COLO668 (cell line): ENCODE measurements at regions not wholly inside any gene's neighbourhood (a gene's known extent, or its start where the extent isn't known, plus 50 kb on each side); places are given as distances from the start of the nearest gene placed in this dataset.

Experiments used
- DNase-seq: peaks from one replicate; lab custom pipeline; 2025; ENCODE audit not compliant: unreplicated experiment; lab: John Stamatoyannopoulos, UW

DNA sequence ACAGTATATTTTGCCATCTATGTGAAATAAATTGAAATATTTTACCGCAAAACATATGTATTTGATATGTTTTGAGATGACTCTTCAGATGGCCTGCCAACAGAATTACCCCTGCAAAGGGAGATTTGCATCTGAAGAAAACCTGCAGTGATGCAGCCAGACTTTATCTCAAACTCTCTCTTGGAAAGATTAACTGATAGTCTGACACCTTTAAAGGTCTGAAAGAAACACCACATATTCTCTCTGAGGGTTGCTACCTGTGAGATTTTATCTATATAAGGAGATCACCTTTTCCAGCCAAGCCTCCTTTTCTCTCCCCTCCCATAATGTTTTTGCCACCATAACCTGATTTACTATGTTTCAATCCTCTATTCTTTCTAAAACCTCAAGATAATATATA, 1106.3 kb upstream of the IGFBP7 start:
- DNase-seq, result no peak

DNA sequence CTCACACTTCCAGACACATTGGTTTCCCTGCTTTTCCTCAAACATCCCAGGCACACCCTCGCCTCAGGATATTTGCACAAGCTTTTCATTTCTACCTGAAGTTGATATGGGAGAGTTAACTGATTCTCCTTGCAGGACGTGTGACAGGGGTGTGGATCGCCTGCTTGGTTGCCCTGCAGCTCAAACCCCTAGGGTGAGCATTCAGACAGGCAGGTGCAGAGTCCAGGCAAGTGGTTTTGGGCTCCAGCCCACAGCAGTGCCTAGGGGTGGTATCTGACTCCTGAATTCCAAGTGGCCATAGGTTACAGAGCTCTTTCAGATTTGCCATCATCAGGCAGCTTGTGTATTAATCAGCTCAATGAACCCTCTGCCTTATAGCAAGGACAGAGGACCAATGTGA, 1104.2 kb upstream of the IGFBP7 start:
- no peak for DNase-seq

DNA sequence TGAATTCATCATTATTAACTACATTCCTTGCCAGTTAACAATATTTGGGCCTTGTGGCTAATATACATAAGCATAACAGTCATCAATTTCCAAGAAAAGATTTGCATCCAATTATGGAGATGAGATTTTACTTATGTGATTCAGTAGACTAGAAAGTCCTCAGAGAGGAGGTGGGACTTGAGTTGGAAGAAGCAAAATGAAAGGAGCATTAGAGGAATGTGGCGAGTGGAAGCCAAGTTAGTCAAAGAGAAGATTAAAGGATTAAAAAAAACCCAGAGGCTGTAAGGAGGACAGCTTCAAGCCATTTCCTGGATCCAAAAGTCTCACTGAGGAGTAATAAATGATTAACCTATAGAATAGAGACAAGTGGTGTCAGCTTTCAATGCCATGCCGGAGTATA, 1099.4 kb upstream of the IGFBP7 start:
- no peak for DNase-seq

DNA sequence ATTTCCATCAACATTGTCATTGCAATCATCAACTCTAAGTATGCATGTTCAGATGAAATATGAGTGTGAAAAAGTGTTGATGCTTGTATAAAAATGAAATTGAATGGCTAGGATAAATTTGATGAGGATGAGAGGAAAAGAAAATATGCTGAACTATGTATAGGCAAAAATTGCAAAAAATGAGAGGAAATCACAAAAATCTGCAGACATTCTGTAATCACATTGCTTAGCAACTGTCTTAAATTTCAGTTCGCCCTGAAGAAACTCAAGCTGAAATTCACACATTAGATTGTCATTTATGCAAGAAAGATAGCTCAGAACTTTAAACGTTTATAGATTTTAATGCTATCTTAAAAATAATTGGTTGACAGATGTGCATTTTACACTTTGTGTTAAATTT, 1098.8 kb upstream of the IGFBP7 start:
- DNase-seq, result no peak

DNA sequence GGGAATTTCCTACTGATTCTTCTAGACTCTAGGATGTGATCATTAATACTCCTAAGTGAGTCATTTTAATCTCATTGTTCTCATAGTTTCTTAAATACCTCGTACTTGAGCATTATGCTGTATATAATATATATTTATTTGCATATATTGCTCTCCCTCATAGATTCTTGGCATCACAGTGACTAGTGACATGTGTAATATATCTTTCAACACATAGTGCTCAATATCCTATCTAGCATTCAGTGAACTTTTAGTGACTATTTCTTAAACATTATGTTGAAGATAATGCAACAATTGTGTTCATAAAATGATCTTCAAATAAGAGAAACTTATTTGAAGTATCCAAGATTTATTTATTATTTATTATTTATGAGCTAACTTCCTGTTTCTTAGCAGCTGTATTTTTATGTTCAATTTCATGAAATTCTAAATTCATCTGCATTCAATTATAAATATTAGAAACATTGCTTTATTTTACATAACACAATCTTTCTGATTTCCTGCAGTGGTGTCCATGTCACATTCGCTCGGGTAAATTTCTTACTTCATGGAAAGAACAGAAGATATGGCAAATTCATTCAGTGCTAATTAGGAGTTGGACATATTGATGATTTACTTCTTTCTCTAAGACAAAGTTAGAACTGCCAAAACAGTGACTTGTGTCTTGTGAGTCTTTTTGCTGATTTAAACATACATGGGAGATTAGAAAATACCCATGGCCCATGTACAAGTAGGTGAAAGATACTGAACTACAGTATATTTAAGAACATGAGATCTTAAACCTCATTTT, 1095.5 kb upstream of the IGFBP7 start:
- no peak for DNase-seq

DNA sequence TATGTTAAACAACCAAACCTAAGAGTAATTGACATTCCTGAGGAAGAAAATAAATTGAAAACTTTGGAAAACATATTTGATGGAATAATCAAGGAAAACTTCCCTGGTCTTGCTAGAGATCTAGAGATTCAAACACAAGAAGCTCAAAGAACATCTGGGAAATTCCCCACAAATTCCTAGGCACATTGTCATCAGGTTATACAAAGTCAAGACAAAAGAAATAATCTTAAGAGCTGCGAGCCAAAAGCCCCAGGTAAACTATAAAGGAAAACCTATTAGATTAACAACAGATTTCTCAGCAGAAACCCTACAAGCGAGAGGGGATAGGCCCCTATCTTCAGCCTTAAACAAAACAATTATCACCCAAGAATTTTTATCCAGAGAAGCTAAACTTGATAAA, 1082.0 kb upstream of the IGFBP7 start:
- no peak for DNase-seq

DNA sequence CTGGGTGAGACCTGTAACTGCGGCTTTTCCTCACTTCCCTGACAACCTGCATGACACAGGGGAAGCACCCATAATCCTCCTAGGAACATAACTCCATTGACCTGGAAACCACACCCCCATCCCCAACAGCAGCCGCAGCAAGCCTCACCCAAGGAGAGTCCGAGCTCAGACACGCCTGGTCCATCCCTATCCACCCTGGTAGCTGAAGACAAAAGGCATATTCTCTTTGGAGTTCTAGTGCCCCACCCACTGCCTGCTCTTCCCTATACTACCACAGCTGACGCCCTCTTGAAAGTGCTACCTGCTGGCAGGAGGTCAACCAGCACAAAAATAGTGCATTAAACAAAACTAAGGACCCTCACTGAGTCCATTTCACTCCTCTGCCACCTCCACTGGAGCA, 1080.9 kb upstream of the IGFBP7 start:
- no peak for DNase-seq

DNA sequence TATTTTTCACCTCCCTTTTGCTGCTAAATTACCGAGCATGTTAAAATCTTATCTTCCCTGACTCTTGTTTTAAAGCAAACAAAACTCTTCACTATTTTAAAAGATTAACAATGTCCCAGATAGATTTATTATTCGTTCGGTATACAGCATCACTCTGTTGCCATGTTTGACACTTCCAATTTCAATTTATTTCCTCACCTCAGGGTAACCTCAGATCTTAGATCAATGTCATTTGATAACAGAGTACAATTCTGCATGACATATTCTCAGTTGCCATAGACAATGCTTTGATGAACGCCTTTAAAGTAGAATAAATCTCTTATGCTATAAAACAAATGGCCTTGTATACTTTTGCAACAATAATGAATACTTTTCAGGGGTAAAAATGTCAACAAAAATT, 1078.1 kb upstream of the IGFBP7 start:
- no peak for DNase-seq

DNA sequence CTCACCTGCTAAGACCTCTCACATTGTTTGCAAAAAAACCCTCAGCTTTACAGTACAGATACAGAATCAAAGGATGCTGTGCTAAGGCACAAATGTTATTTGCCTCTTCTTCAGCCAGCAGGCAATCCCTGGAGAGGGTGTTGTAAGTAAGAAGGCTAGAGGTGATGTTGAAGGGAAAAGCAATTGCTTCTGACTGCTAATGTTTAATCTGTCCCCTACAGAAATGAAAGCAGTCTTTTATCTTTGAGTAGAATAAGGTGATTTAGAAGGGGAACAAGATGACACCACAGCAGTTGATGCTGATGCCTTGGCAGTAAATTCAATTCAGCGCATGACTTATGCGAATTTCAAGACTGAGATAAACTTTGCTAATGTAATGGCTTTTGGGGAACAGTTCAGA, 1064.8 kb upstream of the IGFBP7 start:
- no peak for DNase-seq

DNA sequence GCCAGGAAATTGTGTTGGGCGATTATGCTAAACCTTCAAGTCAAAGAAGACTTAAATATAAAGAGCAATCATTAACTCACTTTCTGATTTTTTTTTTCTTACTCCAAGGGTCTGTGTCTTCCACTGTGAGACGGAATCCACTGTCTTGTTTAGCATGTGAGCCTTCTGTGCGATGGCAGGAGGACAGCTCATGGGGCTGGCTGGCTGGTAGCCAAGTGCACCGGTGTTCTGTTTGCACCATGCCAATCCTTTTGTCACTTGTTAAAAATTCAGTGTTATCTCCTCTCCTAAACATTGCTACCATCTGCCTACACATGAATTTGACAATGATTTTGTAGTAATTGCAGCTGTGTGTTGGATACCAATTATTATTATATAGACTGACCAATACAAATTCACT, 1056.3 kb upstream of the IGFBP7 start:
- DNase-seq, result no peak

DNA sequence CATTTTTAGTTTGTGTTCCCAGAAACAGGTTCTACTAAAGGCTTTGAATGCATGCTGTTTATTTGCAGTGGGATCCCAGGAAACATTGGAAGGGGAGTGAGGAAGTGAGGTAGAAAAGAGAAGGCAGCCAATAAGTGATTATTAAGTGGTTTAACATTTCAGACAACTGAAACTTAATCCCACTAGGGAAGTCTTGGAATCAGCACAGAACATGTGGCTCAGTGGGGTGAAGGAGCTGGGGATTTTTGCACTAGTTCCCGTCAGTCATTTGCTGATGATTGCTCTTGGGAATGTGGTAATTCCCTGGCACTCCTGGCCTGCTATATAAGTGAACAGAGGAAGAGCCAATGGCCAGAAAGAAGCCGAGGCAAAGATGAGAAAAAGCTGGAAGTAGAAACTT, 1053.0 kb upstream of the IGFBP7 start:
- DNase-seq, result no peak

DNA sequence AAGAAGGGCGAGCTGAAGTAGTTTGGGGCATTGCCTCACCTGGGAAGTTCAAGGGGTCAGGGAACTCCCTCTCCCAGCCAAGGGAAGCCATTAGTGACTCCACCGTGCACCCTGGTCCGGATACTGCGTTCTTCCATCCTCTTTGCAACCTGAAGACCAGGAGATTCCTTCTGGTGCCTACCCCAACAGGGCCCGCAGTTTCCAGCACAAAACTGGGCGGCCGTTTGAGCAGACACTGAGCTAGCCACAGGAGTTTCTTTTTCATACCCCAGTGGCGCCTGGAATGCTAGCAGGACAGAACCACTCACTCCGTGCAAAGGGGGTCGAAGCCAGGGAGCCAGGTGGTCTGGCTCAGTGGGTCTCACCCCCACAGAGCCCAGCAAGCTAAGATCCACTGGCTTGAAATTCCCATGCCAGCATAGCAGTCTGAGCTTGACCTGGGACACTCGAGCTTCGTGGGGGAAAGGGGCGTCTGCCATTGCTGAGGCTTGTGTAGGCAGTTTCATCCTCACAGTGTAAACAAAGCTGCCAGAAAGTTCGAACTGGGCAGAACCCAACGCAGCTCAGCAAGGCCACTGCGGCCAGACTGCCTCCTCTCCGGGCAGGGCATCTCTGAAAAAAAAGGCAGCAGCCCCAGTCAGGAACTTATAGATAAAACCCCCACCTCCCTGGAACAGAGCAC, 1039.4 kb upstream of the IGFBP7 start:
- DNase-seq, result no peak

DNA sequence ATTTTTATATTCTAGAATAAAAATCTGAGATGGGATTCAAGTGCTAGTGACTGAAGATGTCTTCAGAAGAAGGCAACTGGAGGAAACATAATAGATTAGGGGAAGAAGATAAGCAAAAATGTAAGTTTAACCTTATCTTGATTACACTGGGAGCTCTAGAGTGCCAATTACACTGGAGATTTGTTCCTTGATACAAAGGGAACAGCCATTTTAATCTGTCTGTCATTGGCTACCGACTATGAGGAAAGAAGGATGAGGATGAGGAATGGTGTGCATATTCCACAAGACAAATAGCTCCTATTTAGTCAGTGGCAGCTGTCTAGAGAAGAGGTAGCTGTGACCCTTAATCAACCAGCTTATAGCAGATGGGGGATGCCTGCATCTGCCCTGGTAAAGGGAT, 1034.5 kb upstream of the IGFBP7 start:
- DNase-seq, result no peak

DNA sequence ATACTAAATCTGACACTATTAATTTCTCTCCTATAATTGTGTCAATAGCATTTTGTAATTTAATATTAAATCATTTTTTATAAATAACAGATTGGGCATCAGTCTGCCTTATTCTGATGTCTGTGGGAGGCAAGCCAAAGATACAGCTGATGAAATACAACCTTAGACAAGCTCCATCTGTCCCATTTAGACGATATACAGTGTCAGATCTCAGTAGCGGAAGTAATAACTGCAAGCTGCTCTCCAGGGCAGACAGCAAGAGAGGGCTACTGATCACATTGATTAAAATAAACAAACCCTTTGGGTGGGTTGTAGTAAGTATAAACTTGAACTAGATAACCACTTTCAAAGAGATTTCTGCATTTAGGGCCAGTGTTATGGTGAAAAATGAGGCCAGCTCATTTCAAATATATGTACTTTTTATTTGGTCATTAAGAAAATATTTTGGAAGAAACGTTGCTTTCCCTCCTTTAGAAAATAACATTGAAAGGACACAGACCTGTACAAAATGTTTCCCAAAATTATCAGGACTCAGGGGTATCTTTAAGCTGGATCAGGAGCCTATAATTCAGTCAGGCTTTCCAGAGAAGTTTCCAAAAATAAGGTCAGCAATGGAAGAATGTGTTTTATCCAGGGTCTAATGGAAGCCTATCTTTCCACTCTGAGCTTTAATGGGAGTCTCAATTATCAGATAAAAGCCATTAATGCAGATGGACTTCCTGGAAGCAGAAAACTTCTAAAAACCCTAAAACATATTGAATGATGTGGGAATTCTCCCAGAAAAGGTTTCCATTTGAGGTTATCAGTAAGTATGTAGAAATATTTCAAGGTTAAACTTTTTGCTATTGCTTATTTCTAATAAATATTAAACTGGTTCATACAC, 1028.8 kb upstream of the IGFBP7 start:
- no peak for DNase-seq

DNA sequence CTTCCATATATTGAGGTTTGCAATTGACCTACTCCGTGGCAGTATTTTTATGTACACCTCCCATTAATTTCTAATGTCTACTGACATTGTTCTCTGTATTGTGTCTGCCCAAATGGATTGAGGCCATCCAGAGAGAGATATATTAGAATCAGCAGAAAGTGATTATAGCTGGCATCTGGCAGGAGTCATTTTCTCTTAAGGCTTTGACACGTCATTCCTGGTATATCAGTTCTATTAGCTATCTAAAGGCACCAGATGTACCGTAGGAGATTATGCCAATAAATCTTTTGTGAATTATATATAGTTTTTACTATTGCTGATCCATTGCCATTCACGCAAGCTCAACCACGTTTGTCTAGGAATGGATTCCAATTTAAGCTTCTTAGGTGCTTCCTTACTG, 1026.4 kb upstream of the IGFBP7 start:
- no peak for DNase-seq

DNA sequence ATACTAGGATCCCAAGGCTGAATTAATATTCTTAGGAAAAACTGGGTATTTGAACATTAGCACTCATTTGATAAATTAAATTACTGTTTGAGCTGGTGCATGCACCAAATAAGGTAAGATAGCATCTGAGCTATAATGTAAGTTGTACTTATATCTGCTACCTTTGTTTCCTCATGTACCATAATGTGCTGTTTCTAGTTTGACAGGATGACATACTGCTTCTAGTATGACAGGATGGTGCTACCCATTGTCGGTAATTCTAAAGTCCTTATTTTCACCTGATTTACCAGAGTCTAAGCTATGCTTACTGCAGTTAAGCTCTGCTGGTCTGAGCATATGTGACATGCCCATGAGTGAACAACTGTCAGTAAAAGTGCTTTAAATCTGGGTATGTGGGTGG, 1017.5 kb upstream of the IGFBP7 start:
- DNase-seq, result no peak

DNA sequence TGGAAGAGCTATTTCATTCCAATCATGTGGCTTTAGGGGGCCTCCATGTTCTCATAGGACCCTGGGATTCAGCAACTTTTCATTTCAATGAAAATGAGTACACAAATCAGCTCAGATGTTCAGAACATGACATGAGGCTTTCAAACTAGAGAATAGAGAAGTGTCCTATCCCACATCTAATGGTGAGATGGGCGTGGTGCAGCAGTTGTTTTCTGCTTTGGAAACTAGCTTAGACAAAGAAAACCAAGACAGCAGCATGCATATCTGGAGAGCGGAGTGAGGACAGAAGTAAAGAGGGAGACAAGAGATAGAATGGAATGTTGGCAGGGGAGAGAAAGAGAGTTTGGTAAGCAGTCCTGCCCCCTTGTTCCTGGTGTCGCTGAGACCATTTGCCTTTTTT, 1009.1 kb upstream of the IGFBP7 start:
- DNase-seq, result no peak

DNA sequence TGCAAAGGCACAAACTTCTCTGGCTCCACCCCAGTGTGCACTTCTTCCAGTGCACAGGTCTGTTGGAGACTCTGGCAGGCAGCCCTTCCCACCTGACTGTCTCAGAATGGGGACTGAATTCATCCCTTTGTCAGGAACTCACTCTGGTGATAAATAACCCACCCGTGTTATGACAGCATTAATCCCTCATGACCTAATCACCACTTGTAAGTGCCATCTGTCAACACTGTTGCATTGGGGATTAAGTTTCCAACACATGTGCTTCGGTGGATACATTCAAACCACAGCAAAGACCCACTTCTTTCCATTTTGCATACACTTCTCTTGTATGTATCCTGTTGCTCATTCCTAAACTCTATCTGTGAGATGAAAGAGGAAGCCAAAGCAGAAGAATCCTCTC, 1002.9 kb upstream of the IGFBP7 start:
- no peak for DNase-seq

DNA sequence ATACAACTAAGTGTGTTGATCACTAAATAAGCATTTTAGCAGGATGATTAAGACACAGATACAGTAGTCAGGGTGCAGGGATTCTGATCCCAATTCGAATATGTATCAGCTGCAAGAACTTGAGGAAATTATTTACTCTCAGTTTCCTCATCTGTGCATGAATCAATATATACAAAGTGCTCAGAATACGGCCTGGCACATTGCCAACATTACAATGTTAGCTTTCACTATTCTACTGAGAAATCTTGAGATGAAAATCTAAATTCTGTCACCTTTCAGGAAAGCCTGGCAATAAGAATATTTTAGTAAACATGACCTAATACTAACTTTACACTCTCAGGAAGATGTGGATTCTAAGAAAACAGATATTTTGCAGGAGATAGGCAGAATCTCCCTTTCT, 1001.6 kb upstream of the IGFBP7 start:
- no peak for DNase-seq

DNA sequence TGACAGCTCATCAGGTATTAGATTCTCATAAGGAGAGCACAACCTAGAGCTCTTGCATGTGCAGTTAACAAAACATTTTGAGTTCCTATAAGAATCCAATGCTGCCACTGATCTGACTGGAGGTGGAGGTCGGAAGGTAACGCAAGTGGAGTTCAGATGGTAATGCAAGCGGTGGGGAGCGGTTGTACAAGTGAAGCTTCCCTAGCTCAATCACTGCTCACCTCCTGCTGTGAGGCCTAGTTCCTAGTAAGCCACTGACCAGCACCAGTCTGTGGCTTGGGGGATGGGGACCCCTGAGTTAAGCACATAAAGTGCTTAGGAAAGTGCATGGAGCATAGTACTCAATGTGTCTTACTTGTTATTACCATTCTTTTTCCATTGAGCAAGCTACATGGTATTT, 983.2 kb upstream of the IGFBP7 start:
- no peak for DNase-seq

DNA sequence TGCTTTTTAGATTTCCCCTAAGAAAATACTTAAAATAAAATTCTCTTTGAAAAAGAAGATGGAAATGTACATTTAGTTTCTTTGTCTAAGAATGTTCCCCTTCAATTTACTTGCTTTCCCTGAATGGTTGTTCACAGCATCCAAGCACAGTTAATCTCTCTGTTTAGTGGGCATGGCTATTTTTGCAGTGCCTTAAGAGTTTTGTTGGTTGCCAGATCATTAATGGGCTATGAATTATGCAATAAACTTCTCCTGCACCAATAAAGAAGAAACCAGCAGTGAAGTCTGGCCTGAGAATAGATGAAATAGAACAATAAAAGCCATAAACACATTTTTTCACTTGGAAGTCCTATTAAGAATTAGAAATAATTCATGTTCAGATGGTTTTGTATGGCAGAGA, 980.4 kb upstream of the IGFBP7 start:
- DNase-seq, result no peak

DNA sequence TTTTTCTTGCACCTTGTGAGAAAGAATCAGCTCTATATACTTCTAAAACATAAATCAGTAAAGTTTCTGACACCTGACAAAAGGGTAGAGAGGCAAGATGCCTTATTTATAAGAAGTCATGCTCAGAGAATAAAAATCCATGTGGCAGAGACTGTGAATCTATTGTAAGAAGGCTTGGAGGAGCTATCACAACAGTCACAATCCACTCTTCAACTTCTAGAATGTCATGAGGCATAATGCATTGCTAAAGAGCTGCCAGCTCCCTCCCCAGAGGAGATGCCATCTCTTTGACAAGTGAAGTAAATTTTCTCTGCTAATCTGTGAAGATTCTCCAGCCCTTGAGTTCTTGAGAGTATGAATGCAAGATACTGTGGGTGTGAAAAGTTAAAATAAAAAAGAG, 971.2 kb upstream of the IGFBP7 start:
- DNase-seq, result no peak
